ENCODE measurements at regions not wholly inside any gene's neighbourhood (a gene's known extent, or its start where the extent isn't known, plus 50 kb on each side); places are given as distances from the start of the nearest gene placed in this dataset.

DNA sequence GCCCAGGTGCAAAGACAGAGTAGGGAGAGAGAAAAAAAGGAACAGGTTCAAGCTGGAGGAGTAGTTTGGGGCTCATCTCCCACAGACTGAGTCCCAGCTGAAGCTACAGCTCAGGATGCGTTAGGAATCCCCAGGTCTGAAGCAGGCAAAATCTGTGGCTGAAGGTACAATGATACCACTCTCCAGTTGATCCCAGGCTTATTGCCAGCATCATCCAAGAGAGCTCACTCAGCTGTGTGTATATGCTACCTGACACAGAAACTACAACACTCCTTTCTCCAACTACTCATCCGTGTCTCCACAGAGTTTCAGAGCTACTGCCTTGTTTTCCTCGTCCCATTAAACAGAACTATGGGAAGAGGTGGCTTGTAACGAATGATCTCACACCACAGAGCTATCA, 851.3 kb downstream of the GRID1 start:
- Histone ChIP-seq H3K9me3 (ENCODE audit: control insufficient read depth, insufficient read depth, low read length) (no peaks in the 10 kb centered on the region), H3K9ac (ENCODE audit: low read depth, low read length) (no peak overlapping the region), H3K36me3 (ENCODE audit: insufficient read depth, low read length) (no peaks in the 10 kb centered on the region), H3K4me1 (ENCODE audit: insufficient read depth, low read length) (peaks cover 14% of the 10 kb centered on the region)

DNA sequence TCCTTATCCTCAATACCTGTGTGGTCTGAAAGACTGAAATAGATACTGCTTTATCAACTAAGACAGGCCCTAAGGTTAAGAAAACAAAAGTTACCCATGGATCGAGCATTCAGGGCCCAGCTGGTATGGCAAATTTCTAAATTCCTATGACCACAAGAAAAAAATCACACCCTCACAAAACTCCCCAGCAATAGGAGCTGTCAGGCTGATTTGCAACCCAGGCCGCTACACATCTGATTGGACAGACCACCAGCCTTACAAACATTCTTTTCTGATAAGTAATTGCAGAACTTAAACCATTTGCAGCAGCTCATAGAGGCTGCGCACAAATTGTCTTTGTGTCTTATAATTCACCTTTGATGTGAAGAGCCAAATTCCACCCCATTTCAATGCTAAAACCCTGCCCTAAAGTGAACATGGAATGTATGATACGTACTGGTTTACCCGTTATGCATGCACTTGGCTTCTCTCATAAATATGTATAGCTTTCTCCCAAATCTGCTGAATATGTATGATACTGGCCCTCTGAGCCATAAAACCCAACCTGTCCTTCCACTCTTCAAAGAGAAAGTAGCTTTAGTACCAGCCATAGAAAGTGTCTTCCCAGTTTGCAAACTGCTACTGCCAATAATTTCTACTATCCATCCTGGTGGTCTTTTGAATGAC, 842.5 kb downstream of the GRID1 start:
- peaks cover 4% of the 10 kb centered on the region for H3K9me3 ChIP-seq (ENCODE audit: control insufficient read depth, insufficient read depth, low read length)
- no peaks in the 10 kb centered on the region; the same call in 1 of the 2 replicates for H3K4me1 ChIP-seq (ENCODE audit: insufficient read depth, low read length)
- no peaks in the 10 kb centered on the region for H3K36me3 ChIP-seq (ENCODE audit: insufficient read depth, low read length)
- H3K9ac ChIP-seq (ENCODE audit: low read depth, low read length), result no peak overlapping the region

DNA sequence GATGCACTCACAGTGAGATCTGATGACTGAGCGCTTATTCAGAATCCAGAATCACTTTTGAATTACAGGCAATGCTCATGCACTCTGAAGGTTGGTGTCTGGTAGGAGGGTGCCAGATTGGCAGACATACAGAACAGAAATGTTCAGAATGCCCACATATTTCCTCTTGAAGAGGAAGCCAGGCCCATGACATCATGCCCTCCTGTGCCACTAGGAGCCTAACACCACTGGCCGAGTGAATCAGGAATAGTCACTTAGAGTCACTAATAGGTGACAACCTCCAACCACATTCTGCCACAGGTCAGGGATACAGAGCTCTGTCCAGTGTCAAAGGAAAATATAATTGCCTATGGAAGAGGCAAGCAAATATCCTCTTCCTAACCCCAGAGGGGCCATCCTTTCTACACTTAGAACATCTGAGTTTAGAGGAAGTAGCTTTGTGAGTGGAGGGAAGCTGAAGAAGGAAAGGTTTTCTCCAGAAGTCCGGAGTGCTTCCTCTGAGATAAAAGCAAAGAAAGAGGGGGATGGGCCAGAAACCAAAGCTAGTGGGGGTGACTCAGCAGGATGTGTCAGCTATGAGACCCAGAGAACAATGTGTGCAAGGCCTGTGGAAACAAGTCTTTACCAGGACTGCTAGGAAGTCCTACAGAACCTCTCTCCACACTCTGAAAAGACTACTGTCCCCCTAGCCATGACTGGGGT, 838.8 kb downstream of the GRID1 start:
- H3K4me1 ChIP-seq (ENCODE audit: insufficient read depth, low read length), result no peaks in the 10 kb centered on the region; the same call in 1 of the 2 replicates
- H3K36me3 ChIP-seq (ENCODE audit: insufficient read depth, low read length), result no peaks in the 10 kb centered on the region
- H3K9me3 ChIP-seq (ENCODE audit: control insufficient read depth, insufficient read depth, low read length), result peaks cover 4% of the 10 kb centered on the region
- no peak overlapping the region for H3K9ac ChIP-seq (ENCODE audit: low read depth, low read length)

DNA sequence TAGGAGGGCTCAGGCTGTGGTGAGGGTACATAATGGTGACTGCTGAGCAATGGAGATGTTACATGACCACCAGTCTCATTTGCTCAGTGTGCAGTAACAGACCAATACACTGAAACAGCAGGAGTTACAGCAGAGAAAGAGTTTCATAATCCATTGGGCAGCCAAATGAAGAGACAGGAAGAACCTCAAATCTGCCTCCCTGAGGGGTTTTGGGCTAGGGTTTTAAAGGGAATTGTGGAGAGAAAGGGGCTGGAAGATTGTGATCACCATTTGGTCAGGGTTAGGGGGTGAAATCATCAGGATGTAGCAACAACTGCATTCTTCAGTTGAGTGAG, 838.3 kb downstream of the GRID1 start:
- Histone ChIP-seq H3K9ac (ENCODE audit: low read depth, low read length) (no peak overlapping the region), H3K9me3 (ENCODE audit: control insufficient read depth, insufficient read depth, low read length) (peaks cover 4% of the 10 kb centered on the region), H3K4me1 (ENCODE audit: insufficient read depth, low read length) (no peaks in the 10 kb centered on the region; the same call in 1 of the 2 replicates), H3K36me3 (ENCODE audit: insufficient read depth, low read length) (no peaks in the 10 kb centered on the region)

DNA sequence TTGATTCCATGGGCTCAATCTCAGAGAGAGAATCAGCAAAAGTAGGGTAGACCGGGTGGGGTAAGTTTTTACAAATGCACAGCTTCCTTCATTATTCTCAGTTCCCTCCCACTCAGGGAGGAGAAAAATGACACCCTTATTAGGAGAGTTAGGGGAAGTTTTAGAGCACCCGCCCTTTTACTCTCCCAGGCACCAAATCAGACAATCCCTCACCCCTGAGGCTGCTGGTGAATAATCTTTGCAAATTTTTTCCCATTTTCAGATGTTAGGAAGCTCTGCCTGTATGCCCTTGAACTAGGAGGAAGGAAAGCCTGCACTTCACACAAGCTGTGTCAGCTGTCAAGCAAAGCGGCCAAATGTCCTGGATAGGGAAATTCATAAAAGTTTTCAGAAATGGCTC, 834.9 kb downstream of the GRID1 start:
- peaks cover 4% of the 10 kb centered on the region for H3K9me3 ChIP-seq (ENCODE audit: control insufficient read depth, insufficient read depth, low read length)
- no peak overlapping the region for H3K9ac ChIP-seq (ENCODE audit: low read depth, low read length)

DNA sequence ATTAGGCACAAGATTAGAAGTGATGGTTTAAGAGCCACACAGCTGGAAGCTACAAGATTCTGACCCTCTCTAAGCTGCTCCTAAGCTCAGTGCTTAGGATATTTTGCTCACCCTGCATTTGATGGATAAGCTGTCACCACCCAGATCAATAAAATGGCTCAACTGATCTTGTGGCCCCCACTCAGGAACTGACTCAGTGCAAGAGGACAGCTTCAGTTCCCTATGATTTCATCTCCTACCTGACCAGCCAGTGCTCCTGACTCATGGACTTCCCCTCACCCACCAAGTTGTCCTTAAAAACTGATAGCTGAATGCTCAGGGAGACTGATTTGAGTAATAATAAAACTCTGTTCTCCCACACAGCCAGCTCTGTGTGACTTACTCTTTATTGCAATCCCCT, 833.8 kb downstream of the GRID1 start:
- no peak overlapping the region for H3K9ac ChIP-seq (ENCODE audit: low read depth, low read length)
- peaks cover 6% of the 10 kb centered on the region; the same call in 1 of the 2 replicates for H3K4me1 ChIP-seq (ENCODE audit: insufficient read depth, low read length)

More for the DNA sequence above, 834.9 kb downstream of the GRID1 start:
- H3K4me1 ChIP-seq (ENCODE audit: insufficient read depth, low read length), result peaks cover 6% of the 10 kb centered on the region; the same call in 1 of the 2 replicates
- no peaks in the 10 kb centered on the region for H3K36me3 ChIP-seq (ENCODE audit: insufficient read depth, low read length)

DNA sequence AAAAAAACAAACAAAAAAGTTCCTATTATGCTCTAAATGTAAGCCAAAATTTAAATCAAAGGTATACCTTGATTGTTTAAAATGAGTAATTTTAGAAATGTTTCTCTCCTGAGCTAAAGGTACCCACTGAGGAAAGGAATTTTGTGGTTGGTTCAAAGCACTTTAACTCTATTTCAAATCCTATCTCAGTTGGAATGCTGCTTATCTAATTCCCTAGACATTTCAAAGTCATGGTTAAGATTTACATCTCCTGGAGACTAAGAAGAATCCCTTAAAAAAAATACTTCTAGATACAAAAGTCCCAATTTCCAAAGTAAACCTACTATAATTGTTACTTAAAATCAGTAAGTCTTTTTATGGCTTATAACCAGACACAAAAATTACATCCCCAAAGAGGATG, 830.7 kb downstream of the GRID1 start:
- Histone ChIP-seq H3K36me3 (ENCODE audit: insufficient read depth, low read length) (no peaks in the 10 kb centered on the region), H3K9ac (ENCODE audit: low read depth, low read length) (no peak overlapping the region), H3K4me1 (ENCODE audit: insufficient read depth, low read length) (peaks cover 6% of the 10 kb centered on the region; the same call in 1 of the 2 replicates), H3K9me3 (ENCODE audit: control insufficient read depth, insufficient read depth, low read length) (no peaks in the 10 kb centered on the region)

More for the DNA sequence above, 833.8 kb downstream of the GRID1 start:
- H3K9me3 ChIP-seq (ENCODE audit: control insufficient read depth, insufficient read depth, low read length), result peaks cover 4% of the 10 kb centered on the region
- H3K36me3 ChIP-seq (ENCODE audit: insufficient read depth, low read length), result no peaks in the 10 kb centered on the region

DNA sequence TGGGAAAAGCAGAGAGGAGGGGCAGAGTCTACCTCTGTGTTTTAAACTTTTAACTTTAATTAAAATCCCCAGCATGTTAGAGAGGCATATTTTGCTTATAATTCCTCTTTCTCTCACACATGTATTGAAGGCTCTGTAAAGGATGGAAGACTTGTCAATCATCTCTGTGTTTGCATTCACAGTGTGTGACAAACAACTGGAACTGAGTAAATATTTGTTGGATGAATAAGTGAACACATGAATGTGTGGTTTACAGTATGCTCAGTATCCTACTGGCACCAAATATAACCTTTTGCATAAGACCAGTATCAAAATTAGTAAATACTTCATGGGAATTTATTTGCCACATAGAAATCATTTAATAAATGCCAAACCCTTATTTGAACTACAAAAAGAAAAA, 829.0 kb downstream of the GRID1 start:
- Histone ChIP-seq H3K4me1 (ENCODE audit: insufficient read depth, low read length) (peaks cover 10% of the 10 kb centered on the region; the same call in 1 of the 2 replicates), H3K9ac (ENCODE audit: low read depth, low read length) (no peak overlapping the region), H3K36me3 (ENCODE audit: insufficient read depth, low read length) (no peaks in the 10 kb centered on the region), H3K9me3 (ENCODE audit: control insufficient read depth, insufficient read depth, low read length) (no peaks in the 10 kb centered on the region)

DNA sequence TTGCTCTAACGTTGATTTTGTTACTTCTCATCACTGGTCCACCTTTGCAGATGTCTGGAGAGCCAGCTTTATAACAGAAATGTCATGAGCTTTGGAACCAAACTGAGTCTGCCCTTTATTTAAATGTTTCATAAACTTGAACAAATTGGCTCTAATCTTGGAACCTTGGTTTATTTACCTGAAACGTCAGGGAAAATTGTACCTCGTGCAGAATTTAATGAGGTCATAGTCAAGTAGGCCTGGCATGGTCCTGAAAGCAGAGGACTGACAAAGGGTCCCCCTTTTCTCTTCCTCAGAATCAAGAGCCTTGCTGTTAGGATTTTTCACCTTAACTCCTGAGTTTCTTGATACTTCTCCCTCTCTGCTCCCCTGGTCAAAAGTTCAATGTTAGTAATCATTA, 828.0 kb downstream of the GRID1 start:
- peaks cover 18% of the 10 kb centered on the region; the same call in 1 of the 2 replicates for H3K4me1 ChIP-seq (ENCODE audit: insufficient read depth, low read length)
- no peak overlapping the region for H3K9ac ChIP-seq (ENCODE audit: low read depth, low read length)
- H3K36me3 ChIP-seq (ENCODE audit: insufficient read depth, low read length), result no peaks in the 10 kb centered on the region
- H3K9me3 ChIP-seq (ENCODE audit: control insufficient read depth, insufficient read depth, low read length), result no peaks in the 10 kb centered on the region

DNA sequence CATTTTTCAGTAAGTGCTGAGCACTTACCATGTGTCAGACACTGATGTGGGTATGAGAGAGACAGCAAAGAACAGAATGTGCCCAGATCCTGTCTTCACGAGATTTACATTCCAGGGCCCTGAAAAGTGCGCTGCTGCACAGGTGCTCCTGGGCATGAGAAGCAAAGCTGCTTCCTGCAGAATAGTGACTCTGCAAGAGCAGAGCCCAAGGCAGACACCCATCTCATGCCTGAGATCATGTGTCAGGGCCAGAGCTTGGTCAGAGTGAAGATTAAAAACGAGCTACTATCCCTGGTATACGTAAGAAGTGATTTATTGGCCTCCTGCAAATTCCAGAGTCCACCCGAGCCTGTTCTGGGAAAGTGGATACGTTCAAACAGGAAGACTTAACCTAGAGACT, 824.4 kb downstream of the GRID1 start:
- Histone ChIP-seq H3K36me3 (ENCODE audit: insufficient read depth, low read length) (no peaks in the 10 kb centered on the region), H3K9ac (ENCODE audit: low read depth, low read length) (no peak overlapping the region), H3K9me3 (ENCODE audit: control insufficient read depth, insufficient read depth, low read length) (no peaks in the 10 kb centered on the region), H3K4me1 (ENCODE audit: insufficient read depth, low read length) (peaks cover 24% of the 10 kb centered on the region)

DNA sequence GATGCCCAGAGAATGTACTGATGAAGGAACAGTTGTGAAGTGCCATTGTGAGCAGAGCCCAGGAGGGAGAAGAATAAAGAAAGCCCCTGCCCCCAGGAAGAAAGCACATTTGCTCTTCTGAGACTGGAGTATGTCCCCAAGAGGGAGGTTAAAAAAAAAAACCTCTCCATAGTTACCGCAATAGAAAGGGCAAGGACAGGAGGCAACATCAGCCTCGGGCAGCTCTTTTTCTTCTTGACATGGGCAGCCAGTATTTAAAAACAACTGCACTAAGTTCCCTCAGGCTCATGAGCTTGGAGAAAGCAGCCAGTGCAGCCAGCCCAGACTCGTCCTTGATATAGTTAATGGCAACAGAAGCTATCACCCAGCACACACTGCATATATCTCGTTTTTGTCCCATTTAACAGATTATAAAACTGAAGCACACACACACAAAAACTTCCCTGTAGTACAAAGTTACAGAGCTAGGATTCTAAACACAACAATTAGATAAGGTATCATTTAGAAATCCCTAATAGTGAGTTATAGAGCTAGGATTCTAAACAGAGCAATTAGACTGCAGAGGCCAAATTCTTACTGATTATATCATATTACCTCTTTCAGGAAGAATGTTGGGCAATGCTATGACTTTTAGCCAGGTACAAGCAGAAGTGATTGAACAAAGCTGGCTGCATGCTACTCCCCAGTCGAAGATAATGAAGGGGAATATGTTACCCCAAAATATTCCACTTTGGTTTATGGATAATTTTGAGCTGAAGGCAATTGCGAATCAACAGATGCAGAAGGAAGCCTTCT, 823.5 kb downstream of the GRID1 start:
- H3K4me1 ChIP-seq (ENCODE audit: insufficient read depth, low read length), result peaks cover 33% of the 10 kb centered on the region
- H3K36me3 ChIP-seq (ENCODE audit: insufficient read depth, low read length), result no peaks in the 10 kb centered on the region
- H3K9me3 ChIP-seq (ENCODE audit: control insufficient read depth, insufficient read depth, low read length), result no peaks in the 10 kb centered on the region
- H3K9ac ChIP-seq (ENCODE audit: low read depth, low read length), result no peak overlapping the region

DNA sequence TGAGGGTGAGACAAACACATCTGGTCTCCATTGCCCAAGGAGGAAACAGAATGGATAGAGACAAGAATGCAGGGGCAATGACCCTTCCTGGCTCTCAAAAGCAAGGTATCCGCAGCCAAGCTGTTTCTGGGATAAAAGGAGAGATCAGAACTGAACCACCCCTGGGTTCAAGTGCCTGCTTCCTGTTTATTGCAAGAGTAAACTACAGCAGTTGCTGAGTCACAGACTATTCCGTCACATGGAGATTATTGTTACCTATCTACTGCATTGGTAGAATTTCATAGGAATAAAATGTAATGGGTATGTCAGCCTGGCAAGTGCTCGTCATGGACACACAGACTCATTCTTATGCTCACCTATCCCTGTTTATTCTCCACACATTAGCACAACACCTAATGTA, 821.6 kb downstream of the GRID1 start:
- Histone ChIP-seq H3K9me3 (ENCODE audit: control insufficient read depth, insufficient read depth, low read length) (no peaks in the 10 kb centered on the region), H3K36me3 (ENCODE audit: insufficient read depth, low read length) (no peaks in the 10 kb centered on the region), H3K4me1 (ENCODE audit: insufficient read depth, low read length) (peaks cover 35% of the 10 kb centered on the region), H3K9ac (ENCODE audit: low read depth, low read length) (no peak overlapping the region)

DNA sequence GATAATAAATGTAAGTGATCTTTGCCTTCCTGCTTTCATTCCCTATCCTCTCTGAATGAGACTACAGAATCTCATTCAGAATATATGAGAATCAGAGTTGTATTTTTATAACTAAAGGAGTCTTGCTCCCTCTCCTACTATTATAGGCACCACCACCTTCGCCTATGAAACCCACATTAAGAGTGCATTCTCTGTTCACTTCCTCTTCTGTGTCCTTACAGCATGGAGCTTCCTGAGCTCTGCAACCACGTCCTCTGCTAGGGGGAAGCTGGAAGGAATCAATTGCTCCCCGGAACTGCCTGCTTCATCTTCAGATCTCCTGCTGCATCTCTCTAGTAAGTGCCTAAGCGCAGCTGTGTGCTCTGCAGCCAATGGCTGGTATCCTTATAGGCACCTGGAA, 820.7 kb downstream of the GRID1 start:
- H3K9ac ChIP-seq (ENCODE audit: low read depth, low read length), result no peak overlapping the region
- no peaks in the 10 kb centered on the region for H3K36me3 ChIP-seq (ENCODE audit: insufficient read depth, low read length)
- peaks cover 35% of the 10 kb centered on the region for H3K4me1 ChIP-seq (ENCODE audit: insufficient read depth, low read length)
- no peaks in the 10 kb centered on the region for H3K9me3 ChIP-seq (ENCODE audit: control insufficient read depth, insufficient read depth, low read length)

DNA sequence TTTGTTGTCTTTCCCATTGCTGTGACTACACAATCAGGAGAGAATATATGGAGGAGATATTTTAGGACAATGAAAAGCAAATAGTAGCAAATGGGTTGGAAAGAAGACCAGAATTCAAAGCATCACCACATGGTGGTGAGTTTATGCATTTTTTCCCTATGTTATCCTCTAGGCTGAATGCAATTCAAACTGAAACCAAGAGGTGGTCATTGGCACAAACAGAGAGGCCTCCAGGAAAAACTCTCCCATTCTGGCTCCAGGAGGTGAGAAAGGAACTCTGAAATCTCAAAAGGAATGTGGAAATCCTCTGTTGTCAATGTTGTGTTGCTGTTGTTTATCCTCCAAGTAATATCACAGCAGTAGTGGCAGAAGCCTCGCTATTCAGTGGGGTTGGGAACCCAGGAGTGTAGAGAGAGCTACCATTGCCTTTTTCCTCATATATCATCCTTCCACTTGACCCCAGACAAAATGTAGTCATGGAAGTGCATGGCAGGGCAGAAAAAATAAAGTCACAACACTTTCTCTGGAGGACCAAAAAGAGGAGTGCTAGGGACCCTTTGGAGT, 819.1 kb downstream of the GRID1 start:
- H3K9me3 ChIP-seq (ENCODE audit: control insufficient read depth, insufficient read depth, low read length), result no peaks in the 10 kb centered on the region
- H3K4me1 ChIP-seq (ENCODE audit: insufficient read depth, low read length), result peaks cover 31% of the 10 kb centered on the region
- no peak overlapping the region for H3K9ac ChIP-seq (ENCODE audit: low read depth, low read length)
- no peaks in the 10 kb centered on the region for H3K36me3 ChIP-seq (ENCODE audit: insufficient read depth, low read length)

All from ES-I3 (cell line).